H1 (cell line): ENCODE measurements at regions not wholly inside any gene's neighbourhood (a gene's known extent, or its start where the extent isn't known, plus 50 kb on each side); places are given as distances from the start of the nearest gene placed in this dataset.

Source experiments
- BCL11A ChIP-seq, 2 experiments: IDR thresholded peaks; one replicate each; pipeline ENCODE4 v1.6.1; 2011; ENCODE audit warnings: low read depth in 2 of 2, low read length in 2 of 2, mild to moderate bottlenecking in 2 of 2
- EGR1 ChIP-seq: IDR thresholded peaks from 2 replicates; pipeline ENCODE4 v1.6.1; 2011; ENCODE audit warnings: low read depth, low read length, borderline replicate concordance
- EP300 ChIP-seq, 2 experiments: IDR thresholded peaks; 1 replicate in 1 of 2; 2 replicates in 1 of 2; pipeline ENCODE4 v1.6.1; 2011 to 2012; ENCODE audit warnings: low read depth in 2 of 2, low read length in 2 of 2, mild to moderate bottlenecking in 2 of 2, borderline replicate concordance in 1 of 2, inconsistent platforms in 1 of 2, moderate library complexity in 1 of 2
- EZH2 ChIP-seq: fragments of 200-600 bp; sonication (generic); IDR thresholded peaks from 2 replicates; pipeline ENCODE4 v1.7.1; 2012; ENCODE audit warnings: low read depth, mild to moderate bottlenecking, moderate library complexity, low read length, inconsistent platforms; ENCODE audit not compliant: severe bottlenecking
- JUN ChIP-seq: IDR thresholded peaks from 2 replicates; pipeline ENCODE4 v1.6.1; 2011; ENCODE audit warnings: low read depth, mild to moderate bottlenecking, improper control_type of control experiment, low read length
- MAFK ChIP-seq: IDR thresholded peaks from 2 replicates; pipeline ENCODE4 v1.6.1; 2012; ENCODE audit warnings: low read depth, mild to moderate bottlenecking, improper control_type of control experiment, low read length
- POLR2A ChIP-seq, 2 experiments: IDR thresholded peaks; 1 replicate in 1 of 2; 2 replicates in 1 of 2; pipeline ENCODE4 v1.6.1; 2011; ENCODE audit warnings: low read depth in 2 of 2, low read length in 2 of 2, mild to moderate bottlenecking in 2 of 2; ENCODE audit errors: control extremely low read depth in 1 of 2
- RFX5 ChIP-seq: IDR thresholded peaks from 2 replicates; pipeline ENCODE4 v1.6.1; 2011; ENCODE audit warnings: low read depth, low read length, improper control_type of control experiment, borderline replicate concordance
- SP1 ChIP-seq: IDR thresholded peaks from 2 replicates; pipeline ENCODE4 v1.6.1; 2011; ENCODE audit warnings: low read depth, low read length
- TEAD4 ChIP-seq: IDR thresholded peaks from 2 replicates; pipeline ENCODE4 v1.6.1; 2012; ENCODE audit warnings: low read depth, low read length, inconsistent platforms, mixed read lengths
- YY1 ChIP-seq: IDR thresholded peaks from 2 replicates; pipeline ENCODE4 v1.6.1; 2011; ENCODE audit warnings: low read depth, mild to moderate bottlenecking, low read length
- TF ChIP-seq, protein P1 (sequence below), 3 experiments: IDR thresholded peaks; 1 replicate in 2 of 3; 2 replicates in 1 of 3; pipeline versions ENCODE4 v1.5.1 to v1.6.1; 2011; ENCODE audit warnings: low read length in 3 of 3, mild to moderate bottlenecking in 3 of 3, inconsistent platforms in 2 of 3, low read depth in 1 of 3, moderate library complexity in 1 of 3; ENCODE audit not compliant: insufficient read depth in 1 of 3; ENCODE audit errors: control extremely low read depth in 1 of 3
- TF ChIP-seq, protein P2 (sequence below): IDR thresholded peaks from 2 replicates; pipeline ENCODE4 v1.6.1; 2012; ENCODE audit warnings: inconsistent platforms

- TF ChIP-seq JUN (no peak), BCL11A (IDR thresholded peaks at IDR 0.05; ENCODE audit: low read depth in 2 of 2, low read length in 2 of 2) (no peak), TEAD4 (no peak), POLR2A (IDR thresholded peaks at IDR 0.05; ENCODE audit: control extremely low read depth in 1 of 2, low read depth in 2 of 2, low read length in 2 of 2) (no peak), EP300 (IDR thresholded peaks at IDR 0.05; ENCODE audit: borderline replicate concordance in 1 of 2, low read depth in 2 of 2, low read length in 2 of 2) (no peak), RFX5 (no peak), SP1 (no peak), EZH2 (no peak), EGR1 (no peak), MAFK (no peak), YY1 (no peak)
- TF ChIP-seq, protein P1, sequence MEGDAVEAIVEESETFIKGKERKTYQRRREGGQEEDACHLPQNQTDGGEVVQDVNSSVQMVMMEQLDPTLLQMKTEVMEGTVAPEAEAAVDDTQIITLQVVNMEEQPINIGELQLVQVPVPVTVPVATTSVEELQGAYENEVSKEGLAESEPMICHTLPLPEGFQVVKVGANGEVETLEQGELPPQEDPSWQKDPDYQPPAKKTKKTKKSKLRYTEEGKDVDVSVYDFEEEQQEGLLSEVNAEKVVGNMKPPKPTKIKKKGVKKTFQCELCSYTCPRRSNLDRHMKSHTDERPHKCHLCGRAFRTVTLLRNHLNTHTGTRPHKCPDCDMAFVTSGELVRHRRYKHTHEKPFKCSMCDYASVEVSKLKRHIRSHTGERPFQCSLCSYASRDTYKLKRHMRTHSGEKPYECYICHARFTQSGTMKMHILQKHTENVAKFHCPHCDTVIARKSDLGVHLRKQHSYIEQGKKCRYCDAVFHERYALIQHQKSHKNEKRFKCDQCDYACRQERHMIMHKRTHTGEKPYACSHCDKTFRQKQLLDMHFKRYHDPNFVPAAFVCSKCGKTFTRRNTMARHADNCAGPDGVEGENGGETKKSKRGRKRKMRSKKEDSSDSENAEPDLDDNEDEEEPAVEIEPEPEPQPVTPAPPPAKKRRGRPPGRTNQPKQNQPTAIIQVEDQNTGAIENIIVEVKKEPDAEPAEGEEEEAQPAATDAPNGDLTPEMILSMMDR (IDR thresholded peaks at IDR 0.05; ENCODE audit: control extremely low read depth in 1 of 3, insufficient read depth in 1 of 3, low read depth in 1 of 3, low read length in 3 of 3) = no peak
- TF ChIP-seq, protein P2, sequence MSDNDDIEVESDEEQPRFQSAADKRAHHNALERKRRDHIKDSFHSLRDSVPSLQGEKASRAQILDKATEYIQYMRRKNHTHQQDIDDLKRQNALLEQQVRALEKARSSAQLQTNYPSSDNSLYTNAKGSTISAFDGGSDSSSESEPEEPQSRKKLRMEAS = no peak
These were observed 80.7 kb downstream of the ZNF365 start for GRCh38 chr10:62454687-62455397.
